ENCODE measurements at regions not wholly inside any gene's neighbourhood (a gene's known extent, or its start where the extent isn't known, plus 50 kb on each side); places are given as distances from the start of the nearest gene placed in this dataset.

DNA sequence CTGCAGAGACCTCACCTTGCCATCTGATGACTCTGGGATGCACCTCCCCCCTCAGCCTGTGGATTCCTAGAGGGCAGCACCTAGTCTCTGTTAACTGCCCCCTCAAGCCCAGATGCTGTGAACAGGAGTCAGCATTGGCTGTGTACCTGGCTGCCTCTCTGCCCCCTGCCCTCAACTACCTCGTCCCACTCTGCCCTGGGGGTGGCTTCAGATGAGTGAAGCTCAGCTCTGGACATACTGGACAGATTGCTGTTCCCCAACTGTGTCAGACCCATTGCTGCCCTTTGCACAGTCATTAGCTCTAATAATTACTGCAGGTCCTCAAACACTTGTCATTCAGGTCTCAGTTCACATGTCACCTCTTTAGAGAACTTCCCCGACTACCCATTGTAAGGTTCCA, 182.1 kb upstream of the TSHZ3 start:
- TF ChIP-seq, protein P1, sequence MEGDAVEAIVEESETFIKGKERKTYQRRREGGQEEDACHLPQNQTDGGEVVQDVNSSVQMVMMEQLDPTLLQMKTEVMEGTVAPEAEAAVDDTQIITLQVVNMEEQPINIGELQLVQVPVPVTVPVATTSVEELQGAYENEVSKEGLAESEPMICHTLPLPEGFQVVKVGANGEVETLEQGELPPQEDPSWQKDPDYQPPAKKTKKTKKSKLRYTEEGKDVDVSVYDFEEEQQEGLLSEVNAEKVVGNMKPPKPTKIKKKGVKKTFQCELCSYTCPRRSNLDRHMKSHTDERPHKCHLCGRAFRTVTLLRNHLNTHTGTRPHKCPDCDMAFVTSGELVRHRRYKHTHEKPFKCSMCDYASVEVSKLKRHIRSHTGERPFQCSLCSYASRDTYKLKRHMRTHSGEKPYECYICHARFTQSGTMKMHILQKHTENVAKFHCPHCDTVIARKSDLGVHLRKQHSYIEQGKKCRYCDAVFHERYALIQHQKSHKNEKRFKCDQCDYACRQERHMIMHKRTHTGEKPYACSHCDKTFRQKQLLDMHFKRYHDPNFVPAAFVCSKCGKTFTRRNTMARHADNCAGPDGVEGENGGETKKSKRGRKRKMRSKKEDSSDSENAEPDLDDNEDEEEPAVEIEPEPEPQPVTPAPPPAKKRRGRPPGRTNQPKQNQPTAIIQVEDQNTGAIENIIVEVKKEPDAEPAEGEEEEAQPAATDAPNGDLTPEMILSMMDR (conservative IDR thresholded peaks at IDR 0.05) = no peak
- no peak for TF ChIP-seq ZFX (IDR thresholded peaks at IDR 0.05)

Measured in C4-2B (cell line).